NCI-H1105 (cell line): ENCODE measurements at regions not wholly inside any gene's neighbourhood (a gene's known extent, or its start where the extent isn't known, plus 50 kb on each side); places are given as distances from the start of the nearest gene placed in this dataset.
"Not testable (repeated sequence)": the region's sequence is repeated elsewhere in the genome, so short reads cannot be mapped to it uniquely, and the experiment has no call there.

ENCODE experiments used
- DNase-seq: peaks from one replicate; lab custom pipeline; 2025; lab: John Stamatoyannopoulos, UW

- DNase-seq = no peak
Measured at GRCh38 chr3:110894574-110894973, 177.0 kb upstream of the NECTIN3 start.

GRCh38 chr3:110895054-110895453 is 176.6 kb upstream of the NECTIN3 start:
- no peak for DNase-seq

GRCh38 chr3:110897046-110897445 is 174.6 kb upstream of the NECTIN3 start:
- no peak for DNase-seq

- DNase-seq = no peak
Measured at GRCh38 chr3:110900576-110900975, 171.0 kb upstream of the NECTIN3 start.

GRCh38 chr3:110901536-110901935 is 170.1 kb upstream of the NECTIN3 start:
- no peak for DNase-seq

- no peak for DNase-seq
Measured at GRCh38 chr3:110902453-110903085, 169.0 kb upstream of the NECTIN3 start.

- no peak for DNase-seq
Measured at GRCh38 chr3:110903771-110904519, 167.7 kb upstream of the NECTIN3 start.

- DNase-seq = no peak
Measured at GRCh38 chr3:110904520-110904890, 167.1 kb upstream of the NECTIN3 start.

GRCh38 chr3:110905121-110905520 is 166.5 kb upstream of the NECTIN3 start:
- DNase-seq = no peak

- no peak for DNase-seq
Measured at GRCh38 chr3:110909839-110910238, 161.8 kb upstream of the NECTIN3 start.

GRCh38 chr3:110910346-110910955 is 161.2 kb upstream of the NECTIN3 start:
- no peak for DNase-seq

- DNase-seq = no peak
Measured at GRCh38 chr3:110918963-110919362, 152.7 kb upstream of the NECTIN3 start.

- DNase-seq = no peak
Measured at GRCh38 chr3:110925798-110926197, 145.8 kb upstream of the NECTIN3 start.

- no peak for DNase-seq
Measured at GRCh38 chr3:110928016-110928662, 143.5 kb upstream of the NECTIN3 start.

GRCh38 chr3:110929816-110930215 is 141.8 kb upstream of the NECTIN3 start:
- no peak for DNase-seq

GRCh38 chr3:110932567-110932966 is 139.0 kb upstream of the NECTIN3 start:
- DNase-seq = no peak

GRCh38 chr3:110933821-110934426 is 137.7 kb upstream of the NECTIN3 start:
- no peak for DNase-seq

GRCh38 chr3:110938629-110939028 is 133.0 kb upstream of the NECTIN3 start:
- no peak for DNase-seq

- no peak for DNase-seq
Measured at GRCh38 chr3:110940055-110940454, 131.6 kb upstream of the NECTIN3 start.

GRCh38 chr3:110944782-110945181 is 126.8 kb upstream of the NECTIN3 start:
- no peak for DNase-seq

GRCh38 chr3:110946810-110947209 is 124.8 kb upstream of the NECTIN3 start:
- DNase-seq = no peak

GRCh38 chr3:110949194-110949593 is 122.4 kb upstream of the NECTIN3 start:
- DNase-seq = not testable (repeated sequence)
